GM19463 (cell line): ENCODE measurements at regions not wholly inside any gene's neighbourhood (a gene's known extent, or its start where the extent isn't known, plus 50 kb on each side); places are given as distances from the start of the nearest gene placed in this dataset.
"Not testable (repeated sequence)": the region's sequence is repeated elsewhere in the genome, so short reads cannot be mapped to it uniquely, and the experiment has no call there.

Source experiments
- ATAC-seq: cut with Tn5 transposase; IDR thresholded peaks from one replicate; pipeline ENCODE4 v1.9.1; 2021; ENCODE audit warnings: mild to moderate bottlenecking, moderate library complexity; ENCODE audit not compliant: unreplicated experiment

DNA sequence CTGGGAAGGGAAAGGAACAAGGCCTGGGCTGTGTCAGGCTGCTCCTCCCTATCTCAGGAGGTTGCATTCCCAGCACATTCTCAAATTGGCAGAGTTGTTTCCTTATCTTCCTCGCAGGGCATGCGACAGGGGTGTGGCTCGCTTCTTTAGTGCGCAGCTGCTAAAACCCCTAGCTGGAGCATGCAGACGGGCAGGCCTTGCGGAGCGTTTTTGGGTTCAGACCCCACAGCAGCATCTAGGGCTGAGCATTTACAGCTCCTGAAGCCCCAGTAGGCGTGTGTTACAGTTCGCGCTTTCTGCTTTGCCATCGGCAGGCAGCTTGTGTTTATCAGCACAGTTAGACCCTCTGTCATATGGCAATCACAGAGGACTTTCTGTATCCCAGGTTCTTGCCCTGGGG, 392.4 kb downstream of the TECRL start:
- ATAC-seq: no peak

- no peak for ATAC-seq
These were observed 394.6 kb downstream of the TECRL start for GRCh38 chr4:64014647-64015046.

GRCh38 chr4:64001229-64001898, 407.9 kb downstream of the TECRL start:
- ATAC-seq: peak; percentile 99

GRCh38 chr4:64000241-64000640, 409.0 kb downstream of the TECRL start:
- no peak for ATAC-seq

- no peak for ATAC-seq
These were observed 423.0 kb downstream of the TECRL start for GRCh38 chr4:63986253-63986652.

DNA sequence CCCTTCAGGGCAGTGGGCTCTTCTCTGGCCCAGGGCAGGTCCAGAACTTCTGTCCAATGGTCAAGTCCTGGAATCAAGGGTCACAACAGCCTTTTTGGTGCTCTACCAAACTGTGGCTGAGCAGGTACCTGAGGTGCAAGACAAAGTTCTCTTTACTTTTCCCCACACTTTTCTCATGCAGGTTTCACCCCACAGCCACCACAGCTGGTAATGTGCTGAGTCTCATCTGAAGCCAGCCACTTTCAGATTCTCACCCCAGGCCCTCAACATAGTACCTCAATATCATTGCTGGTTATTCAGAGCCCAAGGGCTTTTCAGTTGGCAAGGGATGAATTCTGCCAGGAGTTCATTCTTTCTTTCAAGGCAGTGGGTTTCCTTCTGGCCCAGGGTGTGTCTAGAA, 426.0 kb downstream of the TECRL start:
- ATAC-seq: no peak

- ATAC-seq: no peak
These were observed 443.4 kb downstream of the TECRL start for GRCh38 chr4:63965875-63966274.

DNA sequence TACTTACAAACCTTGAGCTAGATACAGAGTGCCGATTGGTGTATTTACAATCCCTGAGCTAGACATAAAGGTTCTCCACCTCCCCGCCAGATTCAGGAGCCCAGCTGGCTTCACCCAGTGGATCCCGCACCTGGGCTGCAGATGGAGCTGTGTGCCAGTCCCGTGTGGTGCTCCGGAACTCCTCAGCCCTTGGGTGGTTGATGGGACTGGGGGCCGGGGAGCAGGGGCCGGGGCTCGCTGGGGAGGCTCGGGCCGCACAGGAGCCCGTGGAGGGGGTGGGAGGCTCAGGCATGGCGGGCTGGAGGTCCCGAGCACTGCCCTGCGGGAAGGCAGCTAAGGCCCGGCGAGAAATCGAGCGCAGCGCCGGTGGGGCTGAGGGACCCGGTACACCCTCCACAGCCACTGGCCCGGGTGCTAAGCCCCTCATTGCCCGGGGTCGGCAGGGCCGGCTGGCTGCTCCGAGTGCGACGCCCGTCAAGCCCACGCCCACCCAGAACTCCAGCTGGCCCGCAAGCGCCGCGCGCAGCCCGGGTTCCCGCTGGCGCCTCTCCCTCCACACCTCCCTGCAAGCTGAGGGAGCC, 466.5 kb downstream of the TECRL start:
- not testable (repeated sequence) for ATAC-seq

GRCh38 chr4:63937961-63938360, 471.3 kb downstream of the TECRL start:
- ATAC-seq: no peak

- ATAC-seq: no peak
These were observed 487.1 kb downstream of the TECRL start for GRCh38 chr4:63922146-63922545.

GRCh38 chr4:63921561-63921960, 487.7 kb downstream of the TECRL start:
- ATAC-seq: no peak

- ATAC-seq: no peak
These were observed 489.4 kb downstream of the TECRL start for GRCh38 chr4:63919636-63920365.

- ATAC-seq: no peak
These were observed 502.5 kb downstream of the TECRL start for GRCh38 chr4:63906660-63907183.

DNA sequence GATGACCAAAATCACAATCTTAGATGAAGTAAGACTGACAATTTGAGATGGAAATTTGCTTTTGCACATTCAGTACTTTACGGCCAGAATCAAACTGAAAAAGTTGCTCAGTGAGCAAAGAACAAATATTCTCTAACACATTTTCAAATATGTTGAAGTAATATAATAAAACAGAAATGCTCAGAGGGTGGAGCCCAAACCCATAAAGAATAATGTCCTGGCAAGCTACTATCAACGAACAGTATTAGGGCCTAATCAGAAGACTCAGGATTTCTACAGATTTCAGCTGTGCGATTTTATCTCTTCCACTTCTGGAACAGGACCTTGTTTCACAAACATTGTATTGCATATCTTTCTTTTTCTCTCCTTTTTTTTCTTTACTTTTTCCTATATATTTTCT, 505.0 kb downstream of the TECRL start:
- no peak for ATAC-seq

- no peak for ATAC-seq
These were observed 507.9 kb downstream of the TECRL start for GRCh38 chr4:63901304-63901703.

DNA sequence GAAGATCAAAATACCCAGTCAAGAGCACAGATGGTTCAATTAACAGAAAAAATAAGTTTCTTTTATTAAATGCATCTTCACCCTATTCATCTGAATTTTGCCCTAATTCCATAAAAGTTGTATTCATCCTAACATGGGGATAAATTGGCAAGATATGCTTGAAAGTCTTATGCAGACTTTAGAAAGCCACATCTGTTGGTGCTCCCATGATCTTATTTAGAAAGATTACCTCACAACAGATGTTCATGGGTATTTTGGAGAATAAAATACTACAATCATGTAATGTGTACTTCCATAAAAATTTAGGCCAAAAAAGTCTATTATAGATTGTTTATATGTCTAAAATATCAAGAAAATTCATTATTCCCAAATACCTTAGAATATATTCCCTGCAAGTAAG, 510.3 kb downstream of the TECRL start:
- ATAC-seq: no peak

- no peak for ATAC-seq
These were observed 515.1 kb downstream of the TECRL start for GRCh38 chr4:63894161-63894560.

- ATAC-seq: no peak
These were observed 539.9 kb downstream of the TECRL start for GRCh38 chr4:63869370-63869769.

DNA sequence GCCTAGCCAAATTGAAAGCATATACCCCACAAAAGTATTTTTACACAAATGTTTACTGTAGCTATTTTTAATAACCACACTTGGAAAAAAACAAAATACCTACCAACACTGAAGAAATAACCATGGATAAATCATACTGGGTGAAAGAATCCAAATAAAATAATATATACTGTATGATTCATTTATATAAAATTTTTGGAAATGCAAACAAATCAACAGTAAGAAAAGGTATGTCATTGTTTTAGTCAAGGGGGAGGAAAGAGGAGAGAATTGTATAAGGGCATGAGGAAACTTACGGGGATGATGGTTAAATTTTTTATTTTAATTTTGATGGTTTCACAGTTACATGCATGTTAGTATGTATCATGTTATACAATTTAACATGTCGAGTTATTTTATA, 557.8 kb downstream of the TECRL start:
- ATAC-seq: no peak

- ATAC-seq: no peak
These were observed 568.0 kb downstream of the TECRL start for GRCh38 chr4:63841266-63841665.

DNA sequence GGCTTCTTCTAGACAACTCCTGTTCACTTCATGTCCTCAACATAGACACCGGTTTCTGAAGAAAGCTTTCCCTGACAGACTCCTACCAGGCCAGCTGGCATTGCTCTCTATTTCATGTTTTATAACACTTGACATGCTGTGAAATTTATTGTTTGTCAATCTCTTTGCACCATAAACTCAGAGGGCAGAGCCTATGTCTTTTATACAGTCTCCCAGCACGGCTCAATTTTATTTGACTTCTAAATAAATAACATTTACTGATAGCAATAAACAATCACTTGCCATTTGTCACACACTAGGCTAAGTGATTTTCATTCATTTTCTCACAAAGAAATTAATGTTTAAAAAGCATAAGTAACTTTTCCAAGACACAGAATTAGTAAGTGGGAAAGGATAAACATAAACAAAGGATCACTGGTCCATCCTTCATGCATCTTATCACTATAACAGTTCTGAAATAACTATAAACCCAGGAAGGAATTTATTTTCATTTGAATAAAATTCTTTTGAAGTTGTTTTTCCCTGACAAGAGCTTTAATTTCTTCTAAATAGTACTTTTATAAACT, 577.6 kb downstream of the TECRL start:
- no peak for ATAC-seq
